Ramos (cell line): ENCODE measurements at regions not wholly inside any gene's neighbourhood (a gene's known extent, or its start where the extent isn't known, plus 50 kb on each side); places are given as distances from the start of the nearest gene placed in this dataset.

ENCODE experiments used
- in situ Hi-C: fragments of 300-500 bp; cut with MboI; formaldehyde crosslinking; loops from one replicate; pipeline ENCODE4 v1.14.3; 2022; ENCODE audit warnings: low sequenced_read_pairs; ENCODE audit not compliant: unreplicated experiment

GRCh38 chr7:79882922-79883321 is 251.7 kb upstream of the GNAI1 start:
- in situ Hi-C loops = no loop called here

GRCh38 chr7:79880312-79880711 is 254.3 kb upstream of the GNAI1 start:
- in situ Hi-C loops = no loop called here

- in situ Hi-C loops = no loop called here
Measured at GRCh38 chr7:79877874-79878465, 256.7 kb upstream of the GNAI1 start.

- in situ Hi-C loops = no loop called here
Measured at GRCh38 chr7:79876848-79877252, 257.8 kb upstream of the GNAI1 start.

GRCh38 chr7:79874797-79875196 is 259.8 kb upstream of the GNAI1 start:
- in situ Hi-C loops = no loop called here

- in situ Hi-C loops = no loop called here
Measured at GRCh38 chr7:79872176-79872575, 262.5 kb upstream of the GNAI1 start.

GRCh38 chr7:79868010-79868409 is 266.6 kb upstream of the GNAI1 start:
- in situ Hi-C loops = no loop called here

GRCh38 chr7:79862447-79863210 is 272.0 kb upstream of the GNAI1 start:
- in situ Hi-C loops = no loop called here

GRCh38 chr7:79855172-79855571 is 279.5 kb upstream of the GNAI1 start:
- in situ Hi-C loops = no loop called here

- in situ Hi-C loops = no loop called here
Measured at GRCh38 chr7:79854621-79855020, 280.0 kb upstream of the GNAI1 start.

- in situ Hi-C loops = no loop called here
Measured at GRCh38 chr7:79837915-79838314, 296.7 kb upstream of the GNAI1 start.

GRCh38 chr7:79833616-79834015 is 301.0 kb upstream of the GNAI1 start:
- in situ Hi-C loops = no loop called here

GRCh38 chr7:79828866-79829265 is 305.8 kb upstream of the GNAI1 start:
- in situ Hi-C loops = no loop called here

GRCh38 chr7:79823246-79823951 is 311.2 kb upstream of the GNAI1 start:
- in situ Hi-C loops = no loop called here

GRCh38 chr7:79822620-79823240 is 311.9 kb upstream of the GNAI1 start:
- in situ Hi-C loops = no loop called here

- in situ Hi-C loops = no loop called here
Measured at GRCh38 chr7:79820387-79820786, 314.2 kb upstream of the GNAI1 start.

- in situ Hi-C loops = no loop called here
Measured at GRCh38 chr7:79810916-79811315, 323.7 kb upstream of the GNAI1 start.

GRCh38 chr7:79806161-79806734 is 328.4 kb upstream of the GNAI1 start:
- in situ Hi-C loops = no loop called here

GRCh38 chr7:79790656-79791262 is 337.3 kb upstream of the MAGI2 start:
- in situ Hi-C loops = no loop called here
